Mammary epithelial cell (primary cell): ENCODE measurements at regions not wholly inside any gene's neighbourhood (a gene's known extent, or its start where the extent isn't known, plus 50 kb on each side); places are given as distances from the start of the nearest gene placed in this dataset.

ENCODE experiments used
- CTCF ChIP-seq, 2 donors: IDR thresholded peaks in 1 of 2; conservative IDR thresholded peaks in 1 of 2; 2 replicates each; pipeline ENCODE4 v1.5.1; 2011 to 2012; ENCODE audit warnings: inconsistent platforms in 2 of 2, low read length in 2 of 2, mild to moderate bottlenecking in 2 of 2, control low read depth in 1 of 2, low read depth in 1 of 2; ENCODE audit not compliant: insufficient read depth in 1 of 2; ENCODE audit errors: extremely low read depth in 1 of 2
- EZH2 ChIP-seq: IDR thresholded peaks from 2 replicates; pipeline ENCODE4 v1.6.1; 2012; ENCODE audit warnings: low read length, inconsistent platforms, borderline replicate concordance

GRCh38 chr2:83115606-83116005 is 1343.5 kb downstream of the SUCLG1 start:
- TF ChIP-seq CTCF (conservative IDR thresholded peaks at IDR 0.05 in 1 of 2, IDR thresholded peaks at IDR 0.05 in 1 of 2; ENCODE audit: extremely low read depth in 1 of 2, insufficient read depth in 1 of 2, low read depth in 1 of 2, low read length in 2 of 2) (no peak), EZH2 (no peak)
